PC-3 (cell line): ENCODE measurements at regions not wholly inside any gene's neighbourhood (a gene's known extent, or its start where the extent isn't known, plus 50 kb on each side); places are given as distances from the start of the nearest gene placed in this dataset.

Experiments
- CTCF ChIP-seq: fragments of 300-600 bp; sonication (generic); conservative IDR thresholded peaks from 2 replicates; pipeline ENCODE4 v1.5.1; 2017; ENCODE audit warnings: antibody characterized with exemption, low read depth, mild to moderate bottlenecking, low read length
- EZH2phosphoT487 ChIP-seq: fragments of 300-600 bp; sonication (generic); IDR thresholded peaks from 2 replicates; pipeline ENCODE4 v1.6.1; 2018; ENCODE audit warnings: mild to moderate bottlenecking, antibody characterized with exemption, low read length, borderline replicate concordance

GRCh38 chr2:37873229-37873628, 51.9 kb upstream of the RMDN2 start:
- no peak for TF ChIP-seq CTCF
- TF ChIP-seq EZH2phosphoT487: no peak
